Activated T-cell treated with anti-CD3 and anti-CD28 coated beads for 1 hour (primary cell): ENCODE measurements at regions not wholly inside any gene's neighbourhood (a gene's known extent, or its start where the extent isn't known, plus 50 kb on each side); places are given as distances from the start of the nearest gene placed in this dataset.

ENCODE experiments used
- DNase-seq: peaks from one replicate; pipeline ENCODE4 v3.0.0-alpha.2; 2020; ENCODE audit warnings: low read depth

- no peak for DNase-seq
Measured at GRCh38 chr2:133720429-133720828, 152.2 kb upstream of the NCKAP5 start.

- no peak for DNase-seq
Measured at GRCh38 chr2:133721118-133721517, 152.9 kb upstream of the NCKAP5 start.

DNA sequence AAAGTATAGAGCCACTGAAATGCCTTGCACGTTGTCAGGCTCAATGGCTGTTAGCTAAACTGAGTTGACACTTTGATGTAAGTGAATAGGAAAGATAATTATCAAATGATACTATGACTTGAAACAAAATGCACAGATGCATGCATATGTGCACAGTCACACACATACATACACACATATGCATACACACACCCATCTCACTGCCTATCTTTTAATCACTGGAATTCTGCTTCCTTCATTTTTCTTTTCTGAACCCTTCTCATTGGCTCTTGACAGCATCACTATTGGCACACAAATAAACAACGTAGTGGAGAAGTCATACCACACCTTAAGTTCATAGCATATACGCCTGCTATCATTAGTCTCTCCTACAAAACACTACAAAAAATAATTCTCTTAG is 154.9 kb upstream of the NCKAP5 start:
- DNase-seq = no peak

GRCh38 chr2:133726973-133727372 is 158.7 kb upstream of the NCKAP5 start:
- DNase-seq = no peak

DNA sequence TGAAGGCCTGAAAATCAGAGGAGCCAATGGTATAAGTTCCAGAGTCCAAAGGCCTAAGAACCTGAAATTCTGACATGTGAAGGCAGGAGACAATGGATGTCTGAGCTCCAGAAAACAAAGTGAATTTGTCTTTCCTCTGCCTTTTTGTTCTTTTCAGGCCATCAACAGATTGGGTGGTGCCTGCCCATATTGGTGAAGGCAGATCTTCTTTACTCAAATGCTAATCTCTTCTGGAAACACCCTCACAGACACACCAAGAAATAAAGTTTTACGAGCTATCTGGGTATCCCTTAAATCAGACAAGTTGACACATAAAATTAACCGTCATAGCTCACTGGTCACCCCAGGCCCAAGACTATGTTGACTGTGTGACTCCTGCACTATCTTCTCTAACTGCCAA is 163.8 kb upstream of the NCKAP5 start:
- no peak for DNase-seq

GRCh38 chr2:133732982-133733900 is 165.0 kb upstream of the NCKAP5 start:
- no peak for DNase-seq

DNA sequence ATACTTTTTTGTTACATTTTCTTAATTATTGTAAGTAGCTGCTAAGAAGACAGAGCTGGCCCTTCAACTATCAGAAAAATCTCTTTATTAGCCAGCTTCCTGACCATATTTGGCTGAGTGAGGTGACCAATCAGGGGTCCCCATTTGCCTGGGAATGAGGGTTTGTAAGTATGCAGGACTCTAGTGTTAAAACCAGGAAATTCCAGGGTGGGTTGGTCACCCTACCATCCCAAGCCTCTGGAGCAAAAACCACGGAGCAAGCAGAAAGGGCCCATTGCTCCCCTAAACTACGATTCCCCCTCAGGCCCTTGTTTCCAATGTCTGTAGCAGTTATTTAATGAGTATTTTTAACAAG is 165.6 kb upstream of the NCKAP5 start:
- DNase-seq = no peak

GRCh38 chr2:133734716-133735495 is 166.6 kb upstream of the NCKAP5 start:
- DNase-seq = no peak

GRCh38 chr2:133736674-133737073 is 168.4 kb upstream of the NCKAP5 start:
- no peak for DNase-seq

GRCh38 chr2:133737242-133737993 is 169.2 kb upstream of the NCKAP5 start:
- no peak for DNase-seq

- no peak for DNase-seq
Measured at GRCh38 chr2:133739039-133739438, 170.8 kb upstream of the NCKAP5 start.

DNA sequence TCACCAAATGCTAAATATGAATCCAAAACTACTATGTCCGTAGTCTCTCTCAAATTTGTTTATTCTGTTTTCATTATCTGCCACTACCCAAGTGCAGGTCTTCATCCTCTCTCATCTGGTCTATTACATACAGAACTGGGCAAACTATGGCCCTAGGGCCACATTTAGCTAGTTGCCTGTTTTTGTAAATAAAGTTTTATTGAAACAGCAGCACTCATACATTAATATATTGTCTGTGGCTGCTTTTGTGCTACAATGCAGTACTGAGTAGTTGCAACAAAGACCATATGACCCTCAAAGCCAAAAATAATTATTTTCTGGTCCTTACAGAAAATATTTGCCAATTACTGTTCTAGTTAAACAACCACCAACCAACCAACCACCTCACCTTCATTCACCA is 172.2 kb upstream of the NCKAP5 start:
- DNase-seq = no peak

GRCh38 chr2:133748007-133748700 is 179.9 kb upstream of the NCKAP5 start:
- DNase-seq = no peak

- DNase-seq = no peak
Measured at GRCh38 chr2:133753665-133754064, 185.4 kb upstream of the NCKAP5 start.

- DNase-seq = no peak
Measured at GRCh38 chr2:133755480-133756300, 187.4 kb upstream of the NCKAP5 start.

DNA sequence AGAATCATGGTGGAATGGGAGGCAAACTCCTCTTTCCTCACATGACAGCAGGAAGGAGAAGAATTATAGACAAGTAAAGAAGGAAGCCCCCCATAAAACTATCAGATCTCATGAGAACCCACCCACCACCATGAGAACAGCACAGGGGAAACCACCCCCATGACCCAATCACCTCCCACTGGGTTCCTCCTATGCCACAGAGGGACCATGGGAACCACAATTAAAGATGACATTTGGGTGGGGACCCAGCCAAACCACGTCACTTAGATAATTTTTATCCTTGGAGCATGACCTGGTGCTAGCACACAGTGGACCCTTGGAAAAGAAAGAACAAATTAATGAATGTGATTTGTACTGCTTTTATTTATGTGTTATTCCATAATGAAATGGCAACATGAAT is 188.6 kb upstream of the NCKAP5 start:
- DNase-seq = no peak

- DNase-seq = no peak
Measured at GRCh38 chr2:133760376-133760775, 192.1 kb upstream of the NCKAP5 start.

- DNase-seq = no peak
Measured at GRCh38 chr2:133765658-133766057, 197.4 kb upstream of the NCKAP5 start.

GRCh38 chr2:133766164-133766832 is 198.0 kb upstream of the NCKAP5 start:
- DNase-seq = no peak

DNA sequence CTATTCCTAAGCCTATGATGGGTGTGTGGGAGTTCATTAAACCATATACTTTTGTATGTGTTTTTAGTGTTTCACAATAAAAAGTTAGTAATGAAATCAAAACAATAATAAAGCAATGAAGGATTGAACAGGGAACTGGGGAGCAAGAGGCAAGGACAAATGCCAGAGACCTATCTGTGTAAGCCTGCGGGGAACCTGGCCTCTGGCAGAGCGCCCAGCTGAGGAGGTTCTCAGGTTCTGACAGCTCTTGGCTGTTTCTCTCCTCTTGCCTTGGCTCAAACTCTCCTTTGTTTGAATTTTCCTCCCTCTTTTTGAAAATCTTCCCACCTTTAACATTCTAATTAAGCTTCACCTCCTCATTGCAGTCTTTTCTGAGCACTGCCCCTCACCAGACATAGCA is 200.0 kb upstream of the NCKAP5 start:
- no peak for DNase-seq
